ENCODE measurements at regions not wholly inside any gene's neighbourhood (a gene's known extent, or its start where the extent isn't known, plus 50 kb on each side); places are given as distances from the start of the nearest gene placed in this dataset.

DNA sequence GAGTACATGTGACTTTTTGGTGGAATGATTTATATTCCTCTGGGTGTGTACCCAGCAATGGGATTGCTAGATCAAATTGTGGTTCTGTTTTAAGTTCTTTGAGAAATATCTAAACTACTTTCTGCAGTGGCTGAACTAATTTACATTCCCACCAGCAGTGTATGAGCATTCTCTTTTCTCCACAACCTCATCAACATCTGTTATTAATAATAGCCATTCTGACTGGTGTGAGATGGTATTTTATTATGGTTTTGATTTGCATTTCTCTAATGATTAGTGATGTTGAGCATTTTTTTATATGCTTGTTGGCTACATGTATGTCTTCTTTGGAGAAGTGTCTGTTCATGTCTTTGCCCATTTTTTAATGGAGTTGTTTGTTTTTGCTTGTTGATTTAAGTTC lies 267.4 kb upstream of the NT5C1B start:
- Histone ChIP-seq H3K27me3 (no peaks in the 10 kb centered on the region), H3K4me3 (replicated peaks in 1 of 3) (no peak overlapping the region), H3K9me3 (no peaks in the 10 kb centered on the region), H3K36me3 (no peaks in the 10 kb centered on the region), H3K27ac (no peak overlapping the region), H3K4me1 (no peaks in the 10 kb centered on the region)
- no peak for DNase-seq
- intact Hi-C loops (cut with DNase I), result no loop called here
- no peak for TF ChIP-seq POLR2A (IDR thresholded peaks at IDR 0.05)
- TF ChIP-seq, protein P1, sequence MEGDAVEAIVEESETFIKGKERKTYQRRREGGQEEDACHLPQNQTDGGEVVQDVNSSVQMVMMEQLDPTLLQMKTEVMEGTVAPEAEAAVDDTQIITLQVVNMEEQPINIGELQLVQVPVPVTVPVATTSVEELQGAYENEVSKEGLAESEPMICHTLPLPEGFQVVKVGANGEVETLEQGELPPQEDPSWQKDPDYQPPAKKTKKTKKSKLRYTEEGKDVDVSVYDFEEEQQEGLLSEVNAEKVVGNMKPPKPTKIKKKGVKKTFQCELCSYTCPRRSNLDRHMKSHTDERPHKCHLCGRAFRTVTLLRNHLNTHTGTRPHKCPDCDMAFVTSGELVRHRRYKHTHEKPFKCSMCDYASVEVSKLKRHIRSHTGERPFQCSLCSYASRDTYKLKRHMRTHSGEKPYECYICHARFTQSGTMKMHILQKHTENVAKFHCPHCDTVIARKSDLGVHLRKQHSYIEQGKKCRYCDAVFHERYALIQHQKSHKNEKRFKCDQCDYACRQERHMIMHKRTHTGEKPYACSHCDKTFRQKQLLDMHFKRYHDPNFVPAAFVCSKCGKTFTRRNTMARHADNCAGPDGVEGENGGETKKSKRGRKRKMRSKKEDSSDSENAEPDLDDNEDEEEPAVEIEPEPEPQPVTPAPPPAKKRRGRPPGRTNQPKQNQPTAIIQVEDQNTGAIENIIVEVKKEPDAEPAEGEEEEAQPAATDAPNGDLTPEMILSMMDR (IDR thresholded peaks at IDR 0.05), result no peak

DNA sequence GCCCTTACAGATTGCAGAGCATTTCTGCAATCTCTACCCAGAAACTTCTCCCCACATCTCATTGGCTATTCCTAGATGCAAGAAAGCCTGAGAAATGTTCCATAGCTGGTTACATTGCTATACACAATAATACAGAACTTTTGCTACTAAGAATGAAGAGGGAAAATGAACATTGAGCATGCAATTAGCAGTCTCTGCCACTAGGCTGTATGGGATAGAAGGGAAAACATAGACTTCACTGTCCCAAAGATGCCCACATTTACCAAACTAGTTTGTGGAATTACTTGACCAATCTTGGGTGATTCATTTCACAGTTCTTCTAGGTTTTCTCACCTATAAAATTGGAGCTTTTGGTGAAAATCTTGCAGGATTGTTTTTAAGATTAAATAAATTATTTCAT lies 265.7 kb upstream of the NT5C1B start:
- no peak for DNase-seq
- no peak for TF ChIP-seq POLR2A (IDR thresholded peaks at IDR 0.05)
- TF ChIP-seq, protein P1 (IDR thresholded peaks at IDR 0.05), result peak in 1 of 6 experiments; percentile 9
- H3K36me3 ChIP-seq, result no peaks in the 10 kb centered on the region
- no peaks in the 10 kb centered on the region for H3K9me3 ChIP-seq
- no peaks in the 10 kb centered on the region for H3K4me1 ChIP-seq
- no peak overlapping the region for H3K27ac ChIP-seq
- no peaks in the 10 kb centered on the region for H3K27me3 ChIP-seq
- H3K4me3 ChIP-seq (replicated peaks in 1 of 3), result no peak overlapping the region
- intact Hi-C loops (cut with DNase I), result no loop called here

DNA sequence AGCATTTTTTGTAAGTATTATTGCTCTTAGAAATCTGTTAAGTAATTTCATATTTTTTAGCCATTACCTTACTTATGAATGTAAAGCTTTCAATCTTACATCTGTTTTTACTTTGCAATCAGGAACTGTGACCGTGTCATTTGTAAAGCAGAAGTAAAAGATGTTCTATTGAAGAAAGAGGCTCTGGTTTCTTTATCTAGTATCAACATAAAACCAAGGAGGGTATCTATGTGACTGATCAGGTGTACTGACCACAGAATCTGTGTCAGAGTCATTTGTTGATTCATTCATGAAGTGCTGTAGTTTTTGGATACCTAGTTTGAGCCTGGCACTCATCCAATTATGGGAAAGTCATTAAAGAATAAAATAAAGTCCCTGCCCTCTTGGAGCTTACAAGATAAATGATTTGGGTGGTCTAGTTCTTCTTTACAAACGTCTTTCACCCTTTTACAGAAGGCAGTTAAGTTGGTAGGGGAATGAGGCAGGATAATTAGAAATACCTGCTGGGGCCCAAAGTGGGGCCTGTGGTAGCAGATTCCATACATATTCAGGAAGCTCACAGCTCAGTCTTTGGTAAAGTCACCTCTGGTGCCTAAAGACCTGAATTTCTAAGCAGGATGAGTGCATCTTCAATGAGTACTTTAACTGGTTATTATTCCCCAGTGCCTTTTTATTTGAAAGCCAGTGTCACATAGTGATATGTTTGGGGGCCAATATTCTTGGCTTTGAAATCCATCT lies 260.6 kb upstream of the NT5C1B start:
- Histone ChIP-seq H3K27me3 (no peaks in the 10 kb centered on the region), H3K4me3 (replicated peaks in 1 of 3) (no peak overlapping the region), H3K4me1 (no peaks in the 10 kb centered on the region), H3K27ac (no peak overlapping the region), H3K9me3 (no peaks in the 10 kb centered on the region), H3K36me3 (no peaks in the 10 kb centered on the region)
- intact Hi-C loops (cut with DNase I), result no loop called here
- WGBS, 2 donors, result 83 to 87% methylated on average over 2 of the region's 2 CpGs
- TF ChIP-seq, protein P1 (IDR thresholded peaks at IDR 0.05), result no peak
- no peak for TF ChIP-seq POLR2A (IDR thresholded peaks at IDR 0.05)
- DNase-seq, result no peak

DNA sequence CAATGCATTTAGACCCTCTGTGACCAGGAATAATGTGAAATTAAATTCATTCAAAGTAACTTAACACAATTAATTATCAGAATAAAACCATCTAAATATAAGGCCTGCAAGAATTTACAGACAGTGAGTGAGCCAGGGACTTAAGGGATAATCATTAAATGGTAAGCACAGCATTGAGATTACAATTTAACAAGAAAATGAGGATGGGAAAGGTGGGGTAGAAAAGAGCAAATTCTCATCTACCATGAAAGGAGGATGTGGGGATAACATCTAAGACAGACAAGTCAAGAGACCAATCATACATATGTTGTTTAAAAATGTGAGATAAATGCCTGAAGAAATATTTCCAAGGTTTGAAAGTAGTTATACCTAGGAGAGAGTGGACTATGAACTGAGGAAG lies 259.3 kb upstream of the NT5C1B start:
- intact Hi-C loops (cut with DNase I), result no loop called here
- no peak overlapping the region for H3K27ac ChIP-seq
- H3K4me3 ChIP-seq (replicated peaks in 1 of 3), result no peak overlapping the region
- TF ChIP-seq, protein P1 (IDR thresholded peaks at IDR 0.05), result no peak
- no peak for TF ChIP-seq POLR2A (IDR thresholded peaks at IDR 0.05)
- no peaks in the 10 kb centered on the region for H3K27me3 ChIP-seq
- no peak for DNase-seq
- H3K4me1 ChIP-seq, result no peaks in the 10 kb centered on the region
- no peaks in the 10 kb centered on the region for H3K9me3 ChIP-seq
- H3K36me3 ChIP-seq, result no peaks in the 10 kb centered on the region

DNA sequence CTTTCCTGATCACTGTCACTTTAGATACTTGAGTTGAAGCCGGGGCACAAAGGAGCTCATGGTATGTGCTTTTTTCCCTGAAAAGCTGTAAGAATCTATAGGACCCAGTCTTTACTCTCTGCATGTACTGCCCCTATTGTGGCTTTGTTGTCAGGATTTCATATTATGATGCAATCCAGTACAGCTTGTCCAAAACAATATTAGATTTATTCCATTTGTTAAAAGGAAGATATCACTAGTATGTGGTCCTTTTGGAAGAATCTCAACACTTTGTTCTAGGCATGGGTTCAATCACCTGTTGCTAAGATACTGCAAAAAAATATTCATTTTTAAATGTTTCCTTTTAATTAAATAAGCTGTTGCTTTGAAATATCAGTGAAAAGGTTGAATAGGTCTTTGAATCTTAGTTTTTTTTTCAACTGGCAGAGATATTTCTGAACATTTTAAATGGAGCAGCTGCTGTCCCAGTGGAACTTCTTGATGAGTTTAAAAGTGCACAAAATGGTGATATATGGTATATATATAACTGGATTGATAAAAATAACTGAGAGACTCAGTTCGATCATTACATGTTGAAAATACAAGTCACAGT lies 256.6 kb upstream of the NT5C1B start:
- 68 to 73% methylated on average over 2 of the region's 2 CpGs for WGBS, 2 donors
- DNase-seq, result no peak
- TF ChIP-seq, protein P1 (IDR thresholded peaks at IDR 0.05), result no peak
- no peak for TF ChIP-seq POLR2A (IDR thresholded peaks at IDR 0.05)
- Histone ChIP-seq H3K27me3 (no peaks in the 10 kb centered on the region), H3K4me1 (no peaks in the 10 kb centered on the region), H3K9me3 (no peaks in the 10 kb centered on the region), H3K27ac (no peak overlapping the region), H3K4me3 (replicated peaks in 1 of 3) (no peak overlapping the region), H3K36me3 (no peaks in the 10 kb centered on the region)
- intact Hi-C loops (cut with DNase I), result no loop called here

Data from thyroid gland (tissue), 4 donors.